GM12864 (cell line): ENCODE measurements at regions not wholly inside any gene's neighbourhood (a gene's known extent, or its start where the extent isn't known, plus 50 kb on each side); places are given as distances from the start of the nearest gene placed in this dataset.

Experiments used
- DNase-seq: peaks from one replicate; pipeline ENCODE4 v3.0.0-alpha.2; 2011; ENCODE audit warnings: low read depth
- H3K4me3 ChIP-seq: 2 replicates; pipeline ENCODE4 v1.5.1; 2011; ENCODE audit warnings: mild to moderate bottlenecking, low read depth, low read length, control low read depth
- CTCF ChIP-seq: IDR thresholded peaks from 2 replicates; pipeline ENCODE4 v1.5.1; 2011; ENCODE audit warnings: low read depth, mild to moderate bottlenecking, moderate library complexity, low read length, control low read depth, inconsistent platforms; ENCODE audit errors: missing control alignments

DNA sequence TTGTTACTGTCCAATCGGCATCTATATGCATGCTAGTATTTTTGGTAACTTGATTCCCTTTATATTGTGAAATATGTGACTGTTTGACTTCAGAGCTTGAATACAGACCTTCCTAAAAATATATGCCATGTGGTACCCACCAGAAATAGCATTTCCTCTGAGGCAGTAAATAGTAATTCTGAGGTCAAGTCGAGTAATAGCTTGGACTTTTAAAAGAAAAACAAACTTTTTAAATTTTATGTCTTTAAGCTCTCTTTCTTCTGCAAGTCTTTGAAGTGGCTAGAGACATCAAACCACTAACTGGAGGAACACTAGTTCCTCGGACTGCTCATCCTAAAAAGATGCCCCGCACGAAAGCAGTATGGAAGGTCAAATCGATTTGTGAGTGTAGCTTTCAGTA, 396.8 kb upstream of the SLC14A2 start:
- DNase-seq = no peak
- H3K4me3 ChIP-seq = no peak overlapping the region
- no peak for TF ChIP-seq CTCF

DNA sequence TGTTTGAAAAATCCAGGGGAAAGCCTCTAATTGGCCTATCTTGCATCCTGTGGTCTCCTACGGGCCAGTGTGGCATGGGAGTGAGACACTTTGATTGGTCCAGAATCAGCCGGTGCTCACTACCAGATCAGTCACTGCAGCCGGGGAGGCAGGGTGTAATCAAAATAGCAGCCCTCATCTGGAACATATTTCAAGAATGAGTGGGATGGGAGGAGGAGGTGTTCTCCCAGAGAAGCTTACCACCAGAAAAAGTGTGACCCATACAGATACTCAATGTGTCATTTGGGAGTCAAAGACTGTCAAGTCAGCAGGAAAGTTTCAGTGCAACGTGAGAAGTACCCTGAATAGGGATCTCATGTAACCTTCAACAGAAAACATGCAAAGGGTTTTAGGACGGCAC, 393.9 kb upstream of the SLC14A2 start:
- TF ChIP-seq CTCF = no peak
- DNase-seq = no peak
- no peak overlapping the region for H3K4me3 ChIP-seq

GRCh38 chr18:45222180-45222579, 393.1 kb upstream of the SLC14A2 start:
- TF ChIP-seq CTCF = no peak
- H3K4me3 ChIP-seq = no peak overlapping the region
- DNase-seq = no peak

- H3K4me3 ChIP-seq = no peak overlapping the region
- no peak for DNase-seq
- no peak for TF ChIP-seq CTCF
Measured at GRCh38 chr18:45227001-45227742, 388.1 kb upstream of the SLC14A2 start.

DNA sequence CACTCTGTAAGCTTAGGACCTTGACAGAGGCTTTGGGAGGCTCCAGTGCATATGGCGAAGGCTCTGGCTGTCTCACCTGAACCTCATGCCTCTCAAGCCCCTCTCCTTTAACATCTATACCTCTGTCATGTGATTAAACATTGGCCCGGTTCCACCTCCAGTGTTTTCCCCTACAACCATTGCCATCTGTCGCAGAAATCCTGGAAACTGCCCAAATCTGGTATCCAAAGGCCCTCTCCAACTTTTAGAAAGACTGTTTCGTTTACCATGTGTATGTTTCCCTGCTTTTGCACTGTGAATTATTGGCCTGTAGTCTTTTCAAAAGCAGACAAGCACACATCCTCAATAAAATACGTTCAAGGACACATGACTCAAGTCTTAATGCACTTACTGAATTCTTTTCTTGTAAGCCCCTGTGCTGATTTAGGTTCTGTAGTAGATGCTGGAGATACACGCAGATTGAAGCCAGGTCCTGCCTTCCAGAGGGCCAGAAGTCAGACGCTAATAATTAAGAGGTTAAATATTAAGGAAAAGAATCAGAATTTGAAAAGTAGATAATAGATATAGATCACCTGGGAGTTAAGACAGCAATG, 386.4 kb upstream of the SLC14A2 start:
- no peak overlapping the region for H3K4me3 ChIP-seq
- TF ChIP-seq CTCF = no peak
- no peak for DNase-seq

GRCh38 chr18:45231617-45232016, 383.7 kb upstream of the SLC14A2 start:
- DNase-seq = no peak
- no peak overlapping the region for H3K4me3 ChIP-seq
- TF ChIP-seq CTCF = no peak

DNA sequence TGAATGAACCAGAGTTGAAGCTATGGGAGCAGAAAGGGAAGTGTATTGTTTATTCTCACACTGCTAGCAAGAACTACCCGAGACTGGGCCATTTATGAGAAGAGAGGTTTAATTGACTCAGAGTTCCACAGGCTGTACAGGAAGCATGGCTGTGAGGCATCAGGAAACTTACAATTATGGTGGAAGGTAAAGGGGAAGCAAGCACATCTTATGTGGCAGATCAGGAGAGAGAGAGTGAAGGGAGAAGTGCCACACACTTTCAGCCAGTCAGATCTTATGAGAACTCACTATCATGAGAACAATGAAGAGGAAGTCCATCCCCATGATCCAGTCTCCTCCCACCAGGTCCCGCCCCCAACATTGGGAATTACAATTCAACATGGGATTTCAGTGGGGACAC, 383.2 kb upstream of the SLC14A2 start:
- no peak for DNase-seq
- H3K4me3 ChIP-seq = no peak overlapping the region
- TF ChIP-seq CTCF = no peak
